ENCODE measurements at regions not wholly inside any gene's neighbourhood (a gene's known extent, or its start where the extent isn't known, plus 50 kb on each side); places are given as distances from the start of the nearest gene placed in this dataset.

DNA sequence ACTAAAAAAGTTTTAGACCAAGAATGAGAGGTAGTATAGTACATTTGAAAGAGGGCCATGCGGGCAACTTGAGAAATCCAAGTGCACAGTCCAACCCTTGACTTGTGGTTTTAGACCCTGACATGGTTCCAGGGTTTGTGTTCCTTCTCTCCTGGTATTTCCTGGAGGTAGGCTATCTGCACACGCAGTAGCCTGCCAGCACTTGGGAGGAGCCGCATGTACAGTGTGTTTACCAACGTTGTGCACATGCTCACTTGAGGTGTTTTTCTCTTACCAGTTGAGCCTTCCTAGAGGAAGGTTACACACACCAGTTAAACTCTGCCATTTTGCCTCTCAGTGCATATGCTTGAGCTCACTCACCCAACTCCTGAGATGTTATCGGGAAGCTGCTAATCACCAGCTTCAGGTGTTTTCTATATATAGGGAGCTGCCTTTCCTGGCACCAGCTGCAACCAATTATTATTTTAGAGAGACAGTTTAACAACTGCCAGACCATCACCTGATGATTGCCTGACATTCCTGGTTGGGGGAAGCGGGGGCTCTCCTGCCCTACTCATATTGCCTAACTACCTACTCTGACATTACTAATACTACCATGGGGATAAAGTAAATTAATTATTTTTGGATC, 593.4 kb upstream of the TUSC1 start:
- WGBS, 3 donors = 65 to 68% (median 65%) methylated on average over 6 of the region's 6 CpGs
- Histone ChIP-seq H3K4me1 (no peaks in the 10 kb centered on the region), H3K27ac (no peak overlapping the region), H3K4me3 (no peak overlapping the region), H3K36me3 (ENCODE audit: insufficient read depth in 1 of 2, low read depth in 1 of 2) (no peaks in the 10 kb centered on the region), H3K9me3 (no peaks in the 10 kb centered on the region), H3K27me3 (ENCODE audit: insufficient read depth in 3 of 3, low read length in 2 of 3) (no peaks in the 10 kb centered on the region)
- intact Hi-C loops (cut with DNase I) = no loop called here
- no peak for ATAC-seq
- TF ChIP-seq, protein P1, sequence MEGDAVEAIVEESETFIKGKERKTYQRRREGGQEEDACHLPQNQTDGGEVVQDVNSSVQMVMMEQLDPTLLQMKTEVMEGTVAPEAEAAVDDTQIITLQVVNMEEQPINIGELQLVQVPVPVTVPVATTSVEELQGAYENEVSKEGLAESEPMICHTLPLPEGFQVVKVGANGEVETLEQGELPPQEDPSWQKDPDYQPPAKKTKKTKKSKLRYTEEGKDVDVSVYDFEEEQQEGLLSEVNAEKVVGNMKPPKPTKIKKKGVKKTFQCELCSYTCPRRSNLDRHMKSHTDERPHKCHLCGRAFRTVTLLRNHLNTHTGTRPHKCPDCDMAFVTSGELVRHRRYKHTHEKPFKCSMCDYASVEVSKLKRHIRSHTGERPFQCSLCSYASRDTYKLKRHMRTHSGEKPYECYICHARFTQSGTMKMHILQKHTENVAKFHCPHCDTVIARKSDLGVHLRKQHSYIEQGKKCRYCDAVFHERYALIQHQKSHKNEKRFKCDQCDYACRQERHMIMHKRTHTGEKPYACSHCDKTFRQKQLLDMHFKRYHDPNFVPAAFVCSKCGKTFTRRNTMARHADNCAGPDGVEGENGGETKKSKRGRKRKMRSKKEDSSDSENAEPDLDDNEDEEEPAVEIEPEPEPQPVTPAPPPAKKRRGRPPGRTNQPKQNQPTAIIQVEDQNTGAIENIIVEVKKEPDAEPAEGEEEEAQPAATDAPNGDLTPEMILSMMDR (IDR thresholded peaks at IDR 0.05) = no peak
- DNase-seq = no peak

DNA sequence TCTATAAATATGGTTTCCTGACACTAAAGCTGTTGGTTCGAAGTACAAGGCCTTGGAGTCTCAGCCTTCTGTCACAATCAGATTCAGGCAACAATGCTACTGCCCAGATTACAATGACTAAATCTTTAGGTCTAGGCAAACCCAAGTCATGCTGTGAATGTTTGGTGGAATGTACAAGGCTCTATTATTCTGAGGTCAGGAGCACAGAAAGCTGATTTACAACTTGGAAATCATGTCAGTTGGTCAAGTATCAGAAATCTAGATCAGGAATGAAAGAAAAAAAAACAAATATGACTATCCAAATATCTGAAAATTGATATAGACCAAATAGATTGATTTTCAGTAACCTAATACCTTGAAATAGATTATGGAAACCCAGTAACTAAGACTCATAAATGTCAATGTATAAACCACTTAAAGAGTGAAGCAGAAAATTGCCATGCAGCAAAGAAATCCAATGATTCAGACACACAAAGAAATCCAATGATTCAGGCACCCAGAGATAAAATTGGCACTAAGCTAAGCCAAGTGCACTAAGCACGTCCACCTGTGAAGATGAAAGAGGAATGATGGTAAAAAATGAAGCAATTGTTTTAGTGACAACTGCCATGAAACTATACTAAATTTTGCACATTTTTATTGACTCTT, 588.0 kb upstream of the TUSC1 start:
- H3K4me1 ChIP-seq = no peaks in the 10 kb centered on the region
- H3K36me3 ChIP-seq (ENCODE audit: insufficient read depth in 1 of 2, low read depth in 1 of 2) = no peaks in the 10 kb centered on the region
- H3K27me3 ChIP-seq (ENCODE audit: insufficient read depth in 3 of 3, low read length in 2 of 3) = no peaks in the 10 kb centered on the region
- ATAC-seq = no peak
- H3K27ac ChIP-seq = no peak overlapping the region
- H3K4me3 ChIP-seq = no peak overlapping the region
- H3K9me3 ChIP-seq = no peaks in the 10 kb centered on the region
- TF ChIP-seq, protein P1 (IDR thresholded peaks at IDR 0.05) = no peak
- no peak for DNase-seq
- 38 to 43% (median 41%) methylated on average over 2 of the region's 2 CpGs for WGBS, 3 donors
- intact Hi-C loops (cut with DNase I) = no loop called here

DNA sequence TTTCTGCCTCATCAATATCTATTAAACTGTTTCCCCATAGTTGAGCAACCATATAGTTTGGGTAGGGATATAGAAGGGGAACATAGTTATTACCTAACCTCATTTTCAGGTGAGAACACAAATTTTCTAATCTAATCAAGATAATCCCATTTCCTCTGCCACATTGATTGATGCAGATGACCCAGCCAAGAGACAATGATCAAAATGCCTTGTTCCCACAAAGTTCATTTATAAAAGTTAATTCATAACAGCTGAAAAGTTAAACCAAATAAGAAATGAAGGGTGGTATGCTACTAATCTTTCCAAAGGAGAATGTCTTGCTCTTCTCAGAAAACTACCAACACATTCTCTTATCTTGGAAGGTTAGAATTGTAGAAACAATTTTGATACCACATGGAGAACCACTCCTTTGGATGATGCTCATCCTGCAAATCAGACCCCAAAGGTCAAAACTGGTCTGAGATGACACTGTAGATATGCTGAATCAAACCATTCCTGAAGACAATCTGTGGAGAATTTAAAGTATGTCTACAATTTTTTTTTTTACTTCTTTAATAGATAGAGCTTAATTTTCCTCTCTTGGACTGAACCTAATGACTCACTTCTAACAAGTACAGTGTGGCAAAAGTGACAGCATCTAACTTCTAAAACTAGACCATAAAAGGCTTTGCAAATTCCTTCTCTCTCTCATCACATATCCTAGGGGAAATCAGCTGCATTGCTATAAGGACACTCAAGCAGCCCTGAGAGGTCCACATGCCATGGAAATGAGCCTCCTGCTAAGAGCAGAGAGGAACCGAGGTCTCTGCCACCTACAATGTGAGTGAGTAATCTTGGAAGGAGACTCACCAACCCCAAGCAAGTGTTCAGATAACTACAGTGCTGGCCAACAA, 586.7 kb upstream of the TUSC1 start:
- Histone ChIP-seq H3K4me1 (no peaks in the 10 kb centered on the region), H3K36me3 (ENCODE audit: insufficient read depth in 1 of 2, low read depth in 1 of 2) (no peaks in the 10 kb centered on the region), H3K27ac (no peak overlapping the region), H3K4me3 (no peak overlapping the region), H3K9me3 (no peaks in the 10 kb centered on the region), H3K27me3 (ENCODE audit: insufficient read depth in 3 of 3, low read length in 2 of 3) (no peaks in the 10 kb centered on the region)
- ATAC-seq (no peak), DNase-seq (no peak)
- intact Hi-C loops (cut with DNase I) = no loop called here
- TF ChIP-seq, protein P1 (IDR thresholded peaks at IDR 0.05) = no peak
- WGBS, 3 donors = 67 to 73% (median 72%) methylated on average over 1 of the region's 1 CpG

DNA sequence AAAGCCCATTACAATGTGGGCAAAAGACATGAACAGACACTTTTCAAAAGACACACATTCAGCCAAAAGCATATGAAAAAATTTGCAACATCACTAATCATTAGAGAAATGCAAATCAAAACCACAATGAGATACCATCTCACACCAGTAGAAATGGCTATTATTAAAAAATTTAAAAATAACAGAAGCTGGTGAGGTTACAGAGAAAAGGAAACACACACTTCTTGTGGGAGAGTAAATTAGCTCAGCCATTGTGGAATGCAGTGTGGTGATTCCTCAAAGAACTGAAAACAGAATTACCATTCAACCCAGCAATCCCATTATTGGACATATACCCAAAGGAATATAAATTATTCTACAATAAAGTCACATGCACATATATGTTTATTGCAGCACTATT, 585.2 kb upstream of the TUSC1 start:
- TF ChIP-seq, protein P1 (IDR thresholded peaks at IDR 0.05) = no peak
- no peaks in the 10 kb centered on the region for H3K4me1 ChIP-seq
- H3K36me3 ChIP-seq (ENCODE audit: insufficient read depth in 1 of 2, low read depth in 1 of 2) = no peaks in the 10 kb centered on the region
- no peak overlapping the region for H3K27ac ChIP-seq
- DNase-seq = no peak
- intact Hi-C loops (cut with DNase I) = no loop called here
- ATAC-seq = no peak
- H3K4me3 ChIP-seq = no peak overlapping the region
- no peaks in the 10 kb centered on the region for H3K27me3 ChIP-seq (ENCODE audit: insufficient read depth in 3 of 3, low read length in 2 of 3)
- H3K9me3 ChIP-seq = no peaks in the 10 kb centered on the region

All from psoas muscle (tissue), 7 donors.